Mesothelial cell of epicardium (in vitro differentiated cells): ENCODE measurements at regions not wholly inside any gene's neighbourhood (a gene's known extent, or its start where the extent isn't known, plus 50 kb on each side); places are given as distances from the start of the nearest gene placed in this dataset.

ENCODE experiments used
- DNase-seq, 2 experiments: peaks; one replicate each; pipeline ENCODE4 v3.0.0; 2021; ENCODE audit warnings: low spot score in 2 of 2; ENCODE audit not compliant: unreplicated experiment in 2 of 2
- H3K27ac Mint-ChIP-seq: 2 replicates; pipeline ENCODE4 v1.8.0; 2021; ENCODE audit warnings: mixed read lengths
- H3K27me3 Mint-ChIP-seq: 2 replicates; pipeline ENCODE4 v1.8.0; 2021; ENCODE audit warnings: low read depth, mixed read lengths
- H3K36me3 Mint-ChIP-seq: 2 replicates; pipeline ENCODE4 v1.8.0; 2021; ENCODE audit warnings: mixed read lengths
- H3K4me1 Mint-ChIP-seq: 2 replicates; pipeline ENCODE4 v1.8.0; 2021; ENCODE audit warnings: mixed read lengths
- H3K4me3 Mint-ChIP-seq: 2 replicates; pipeline ENCODE4 v1.8.0; 2021; ENCODE audit warnings: mild to moderate bottlenecking, moderate library complexity, mixed read lengths
- H3K9me3 Mint-ChIP-seq: 2 replicates; pipeline ENCODE4 v1.8.0; 2021; ENCODE audit warnings: mixed read lengths
- CTCF ChIP-seq: fragments of 200-600 bp; sonication (generic); IDR thresholded peaks from one replicate; pipeline ENCODE4 v1.5.0; 2021; ENCODE audit warnings: antibody characterized with exemption; ENCODE audit not compliant: unreplicated experiment

GRCh38 chr18:60976976-60977375 is 356.3 kb upstream of the CDH20 start:
- no peak for DNase-seq
- H3K4me1 Mint-ChIP-seq, result peaks cover 20% of the 10 kb centered on the region
- H3K4me3 Mint-ChIP-seq, result no peak overlapping the region
- H3K27ac Mint-ChIP-seq, result no peak overlapping the region
- H3K27me3 Mint-ChIP-seq, result no peaks in the 10 kb centered on the region
- H3K9me3 Mint-ChIP-seq, result no peaks in the 10 kb centered on the region
- H3K36me3 Mint-ChIP-seq, result no peaks in the 10 kb centered on the region
- no peak for TF ChIP-seq CTCF

- Mint-ChIP-seq H3K9me3 (no peaks in the 10 kb centered on the region), H3K36me3 (no peaks in the 10 kb centered on the region), H3K4me1 (peaks cover 20% of the 10 kb centered on the region), H3K27me3 (peaks cover 3% of the 10 kb centered on the region), H3K27ac (no peak overlapping the region), H3K4me3 (no peak overlapping the region)
- no peak for TF ChIP-seq CTCF
- no peak for DNase-seq
These were observed 354.9 kb upstream of the CDH20 start for GRCh38 chr18:60978338-60978737.

- H3K9me3 Mint-ChIP-seq, result no peaks in the 10 kb centered on the region
- H3K27ac Mint-ChIP-seq, result no peak overlapping the region
- H3K36me3 Mint-ChIP-seq, result no peaks in the 10 kb centered on the region
- H3K27me3 Mint-ChIP-seq, result peaks cover 3% of the 10 kb centered on the region
- no peak overlapping the region for H3K4me3 Mint-ChIP-seq
- H3K4me1 Mint-ChIP-seq, result peaks cover 20% of the 10 kb centered on the region
- DNase-seq, result no peak
- TF ChIP-seq CTCF, result no peak
These were observed 352.7 kb upstream of the CDH20 start for GRCh38 chr18:60980422-60981005.

- TF ChIP-seq CTCF, result no peak
- peaks cover 5% of the 10 kb centered on the region for H3K9me3 Mint-ChIP-seq
- H3K36me3 Mint-ChIP-seq, result no peaks in the 10 kb centered on the region
- H3K4me3 Mint-ChIP-seq, result no peak overlapping the region
- peaks cover 20% of the 10 kb centered on the region for H3K4me1 Mint-ChIP-seq
- peaks cover 3% of the 10 kb centered on the region for H3K27me3 Mint-ChIP-seq
- no peak for DNase-seq
- H3K27ac Mint-ChIP-seq, result no peak overlapping the region
These were observed 351.4 kb upstream of the CDH20 start for GRCh38 chr18:60981682-60982328.

GRCh38 chr18:60982329-60982695 is 350.9 kb upstream of the CDH20 start:
- no peak for TF ChIP-seq CTCF
- Mint-ChIP-seq H3K9me3 (peaks cover 5% of the 10 kb centered on the region), H3K27me3 (peaks cover 3% of the 10 kb centered on the region), H3K4me3 (no peak overlapping the region), H3K27ac (no peak overlapping the region), H3K4me1 (peaks cover 20% of the 10 kb centered on the region), H3K36me3 (no peaks in the 10 kb centered on the region)
- DNase-seq, result no peak
